Dedifferentiated amniotic fluid mesenchymal stem cell (primary cell): ENCODE measurements at regions not wholly inside any gene's neighbourhood (a gene's known extent, or its start where the extent isn't known, plus 50 kb on each side); places are given as distances from the start of the nearest gene placed in this dataset.
"Not testable (repeated sequence)": the region's sequence is repeated elsewhere in the genome, so short reads cannot be mapped to it uniquely, and the experiment has no call there.

Source experiments
- DNase-seq: peaks from one replicate; pipeline ENCODE4 v3.0.0-alpha.2; 2016; ENCODE audit errors: extremely low spot score

GRCh38 chr3:158026236-158026635 is 80.0 kb downstream of the SHOX2 start:
- DNase-seq = no peak

GRCh38 chr3:158019897-158020296 is 86.3 kb downstream of the SHOX2 start:
- not testable (repeated sequence) for DNase-seq

GRCh38 chr3:158018462-158018861 is 87.8 kb downstream of the SHOX2 start:
- no peak for DNase-seq

- no peak for DNase-seq
Measured at GRCh38 chr3:158012901-158013300, 93.3 kb downstream of the SHOX2 start.

- no peak for DNase-seq
Measured at GRCh38 chr3:158005391-158006100, 100.7 kb downstream of the SHOX2 start.

GRCh38 chr3:157999246-157999645 is 107.0 kb downstream of the SHOX2 start:
- no peak for DNase-seq

- no peak for DNase-seq
Measured at GRCh38 chr3:157982359-157982758, 123.9 kb downstream of the SHOX2 start.

GRCh38 chr3:157981819-157982218 is 124.4 kb downstream of the SHOX2 start:
- DNase-seq = no peak

GRCh38 chr3:157979022-157979421 is 127.2 kb downstream of the SHOX2 start:
- DNase-seq = no peak

GRCh38 chr3:157961665-157962064 is 144.6 kb downstream of the SHOX2 start:
- no peak for DNase-seq

- no peak for DNase-seq
Measured at GRCh38 chr3:157958457-157958856, 147.8 kb downstream of the SHOX2 start.

GRCh38 chr3:157956850-157957249 is 149.4 kb downstream of the SHOX2 start:
- no peak for DNase-seq

GRCh38 chr3:157956176-157956575 is 150.0 kb downstream of the SHOX2 start:
- DNase-seq = no peak

- no peak for DNase-seq
Measured at GRCh38 chr3:157953565-157953964, 152.7 kb downstream of the SHOX2 start.

GRCh38 chr3:157948605-157949383 is 157.4 kb downstream of the SHOX2 start:
- DNase-seq = no peak

- DNase-seq = no peak
Measured at GRCh38 chr3:157939166-157939565, 167.1 kb downstream of the SHOX2 start.

GRCh38 chr3:157938154-157938779 is 168.0 kb downstream of the SHOX2 start:
- DNase-seq = peak; percentile 77

GRCh38 chr3:157931517-157931916 is 174.7 kb downstream of the SHOX2 start:
- no peak for DNase-seq

- DNase-seq = no peak
Measured at GRCh38 chr3:157930000-157930780, 176.0 kb downstream of the SHOX2 start.

GRCh38 chr3:157926822-157927221 is 179.4 kb downstream of the SHOX2 start:
- DNase-seq = no peak

GRCh38 chr3:157922614-157923013 is 183.6 kb downstream of the SHOX2 start:
- DNase-seq = no peak

GRCh38 chr3:157921811-157922210 is 184.4 kb downstream of the SHOX2 start:
- DNase-seq = no peak
